ENCODE measurements at regions not wholly inside any gene's neighbourhood (a gene's known extent, or its start where the extent isn't known, plus 50 kb on each side); places are given as distances from the start of the nearest gene placed in this dataset.

DNA sequence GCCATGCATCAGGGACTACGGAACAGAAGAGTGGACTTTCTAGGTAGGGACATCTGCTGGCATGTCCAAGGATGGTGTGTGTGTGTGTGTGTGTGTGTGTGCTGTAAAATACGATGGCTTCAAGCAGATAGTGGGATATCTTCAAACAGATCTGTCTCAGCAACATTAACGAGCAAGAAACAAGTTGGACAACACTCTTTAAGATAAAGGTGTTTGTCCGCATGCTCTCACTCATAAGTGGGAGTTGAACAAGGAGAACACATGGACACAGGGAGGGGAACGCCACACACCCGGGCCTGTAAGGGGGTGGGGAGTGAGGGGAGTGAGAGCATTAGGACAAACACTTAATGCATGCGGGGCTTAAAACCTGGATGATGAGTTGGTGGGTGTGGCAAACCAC lies 89.8 kb upstream of the AKR1E2 start:
- TF ChIP-seq, protein P1, sequence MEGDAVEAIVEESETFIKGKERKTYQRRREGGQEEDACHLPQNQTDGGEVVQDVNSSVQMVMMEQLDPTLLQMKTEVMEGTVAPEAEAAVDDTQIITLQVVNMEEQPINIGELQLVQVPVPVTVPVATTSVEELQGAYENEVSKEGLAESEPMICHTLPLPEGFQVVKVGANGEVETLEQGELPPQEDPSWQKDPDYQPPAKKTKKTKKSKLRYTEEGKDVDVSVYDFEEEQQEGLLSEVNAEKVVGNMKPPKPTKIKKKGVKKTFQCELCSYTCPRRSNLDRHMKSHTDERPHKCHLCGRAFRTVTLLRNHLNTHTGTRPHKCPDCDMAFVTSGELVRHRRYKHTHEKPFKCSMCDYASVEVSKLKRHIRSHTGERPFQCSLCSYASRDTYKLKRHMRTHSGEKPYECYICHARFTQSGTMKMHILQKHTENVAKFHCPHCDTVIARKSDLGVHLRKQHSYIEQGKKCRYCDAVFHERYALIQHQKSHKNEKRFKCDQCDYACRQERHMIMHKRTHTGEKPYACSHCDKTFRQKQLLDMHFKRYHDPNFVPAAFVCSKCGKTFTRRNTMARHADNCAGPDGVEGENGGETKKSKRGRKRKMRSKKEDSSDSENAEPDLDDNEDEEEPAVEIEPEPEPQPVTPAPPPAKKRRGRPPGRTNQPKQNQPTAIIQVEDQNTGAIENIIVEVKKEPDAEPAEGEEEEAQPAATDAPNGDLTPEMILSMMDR (IDR thresholded peaks at IDR 0.05 in 8 of 11, conservative IDR thresholded peaks at IDR 0.05 in 3 of 11): no peak
- TF ChIP-seq POLR2A (IDR thresholded peaks at IDR 0.05): no peak
